IMR-90 (cell line): ENCODE measurements at regions not wholly inside any gene's neighbourhood (a gene's known extent, or its start where the extent isn't known, plus 50 kb on each side); places are given as distances from the start of the nearest gene placed in this dataset.

Source experiments
- ATAC-seq: fragments of 200-7000 bp; cut with Tn5 transposase; 2 replicates; pipeline ENCODE4 v1.9.1; 2020; ENCODE audit warnings: low read depth, mild to moderate bottlenecking, moderate library complexity
- BruUV-seq: library from RNA; stranded (reverse); fragments of 400-500 nt; replicated peaks from 2 replicates; lab custom pipeline; 2021; lab: Mats Ljungman, UMichigan
- CTCF ChIA-PET: fragments of 300-600 bp; formaldehyde crosslinking; extraction: SDS; loops from one replicate; lab custom pipeline; 2021; ENCODE audit warnings: antibody characterized with exemption; lab: Yijun Ruan, JAX
- POLR2A ChIA-PET: fragments of 300-600 bp; sonication (Branson Sonifier 250); formaldehyde crosslinking; loops from one replicate; lab custom pipeline; 2022; ENCODE audit warnings: antibody characterized with exemption; ENCODE audit not compliant: unreplicated experiment; lab: Charles Lee
- DNase-seq: peaks from one replicate; pipeline ENCODE4 v3.0.0; 2013
- H2AFZ ChIP-seq: replicated peaks from 2 replicates; pipeline ENCODE3; 2013; ENCODE audit warnings: low read length, mild to moderate bottlenecking; ENCODE audit not compliant: poor library complexity
- H2AK5ac ChIP-seq: 2 replicates; pipeline ENCODE4 v1.6.1; 2013; ENCODE audit warnings: low read depth, low read length, inconsistent platforms
- H2AK9ac ChIP-seq: replicated peaks from 2 replicates; pipeline ENCODE3; 2013; ENCODE audit warnings: mild to moderate bottlenecking, low read depth, low read length, moderate library complexity; ENCODE audit not compliant: poor library complexity
- H2BK120ac ChIP-seq: 2 replicates; pipeline ENCODE4 v1.6.1; 2013; ENCODE audit warnings: low read depth, low read length, inconsistent platforms
- H2BK15ac ChIP-seq: 3 replicates; pipeline ENCODE4 v1.6.1; 2013; ENCODE audit warnings: low read depth, low read length, inconsistent platforms
- H2BK20ac ChIP-seq: 2 replicates; pipeline ENCODE4 v1.6.1; 2013; ENCODE audit warnings: low read depth, mild to moderate bottlenecking, inconsistent platforms, low read length, moderate library complexity
- H2BK5ac ChIP-seq: 2 replicates; pipeline ENCODE4 v1.6.1; 2013; ENCODE audit warnings: mild to moderate bottlenecking, low read depth, low read length, inconsistent platforms; ENCODE audit not compliant: poor library complexity, severe bottlenecking
- H3K14ac ChIP-seq: replicated peaks from 2 replicates; pipeline ENCODE4 v1.6.1; 2013; ENCODE audit warnings: low read depth, low read length, inconsistent platforms
- H3K18ac ChIP-seq: 2 replicates; pipeline ENCODE4 v1.6.1; 2013; ENCODE audit warnings: low read depth, low read length, control low read depth
- H3K23ac ChIP-seq: 2 replicates; pipeline ENCODE4 v1.6.1; 2013; ENCODE audit warnings: low read depth, low read length, inconsistent platforms
- H3K27ac ChIP-seq: 2 replicates; pipeline ENCODE4 v1.5.1; 2013; ENCODE audit warnings: mild to moderate bottlenecking, control low read depth, low read length; ENCODE audit not compliant: insufficient read depth
- H3K27me3 ChIP-seq: 2 replicates; pipeline ENCODE4 v1.6.1; 2013; ENCODE audit warnings: low read length; ENCODE audit not compliant: control insufficient read depth, insufficient read depth
- H3K36me3 ChIP-seq: 2 replicates; pipeline ENCODE4 v1.6.1; 2013; ENCODE audit warnings: low read length, mixed read lengths; ENCODE audit not compliant: control insufficient read depth, insufficient read depth
- H3K4ac ChIP-seq: 2 replicates; pipeline ENCODE4 v1.6.1; 2013; ENCODE audit warnings: low read depth, low read length, inconsistent platforms
- H3K4me1 ChIP-seq: 2 replicates; pipeline ENCODE4 v1.6.1; 2013; ENCODE audit warnings: low read length, mixed read lengths; ENCODE audit not compliant: control insufficient read depth, insufficient read depth
- H3K4me2 ChIP-seq: 2 replicates; pipeline ENCODE4 v1.6.1; 2013; ENCODE audit warnings: low read depth, mild to moderate bottlenecking, control low read depth, low read length, moderate library complexity
- H3K4me3 ChIP-seq: 2 replicates; pipeline ENCODE4 v1.5.1; 2013; ENCODE audit warnings: low read depth, mild to moderate bottlenecking, control low read depth, low read length, moderate library complexity; ENCODE audit not compliant: insufficient read depth
- H3K56ac ChIP-seq: 2 replicates; pipeline ENCODE4 v1.6.1; 2013; ENCODE audit warnings: low read length, inconsistent platforms; ENCODE audit not compliant: insufficient read depth; ENCODE audit errors: extremely low read depth
- H3K79me1 ChIP-seq, 2 experiments: 2 replicates each; pipeline ENCODE4 v1.6.1; 2013; ENCODE audit warnings: low read length in 2 of 2, inconsistent platforms in 1 of 2, low read depth in 1 of 2
- H3K9ac ChIP-seq: 2 replicates; pipeline ENCODE4 v1.6.1; 2013; ENCODE audit warnings: low read depth, low read length, control low read depth
- H3K9me1 ChIP-seq: 2 replicates; pipeline ENCODE4 v1.6.1; 2013; ENCODE audit warnings: low read length, inconsistent platforms; ENCODE audit not compliant: insufficient read depth
- H3K9me3 ChIP-seq: 2 replicates; pipeline ENCODE4 v1.6.1; 2013; ENCODE audit warnings: low read length; ENCODE audit not compliant: control insufficient read depth, insufficient read depth
- H4K20me1 ChIP-seq: 2 replicates; pipeline ENCODE4 v1.6.1; 2013; ENCODE audit warnings: low read length, inconsistent platforms; ENCODE audit not compliant: insufficient read depth
- H4K5ac ChIP-seq: 2 replicates; pipeline ENCODE4 v1.6.1; 2013; ENCODE audit warnings: mild to moderate bottlenecking, low read depth, low read length, control low read depth
- H4K8ac ChIP-seq, 2 experiments: 2 replicates each; pipeline ENCODE4 v1.6.1; 2013; ENCODE audit warnings: low read depth in 2 of 2, low read length in 2 of 2, control low read depth in 1 of 2, inconsistent platforms in 1 of 2
- H4K91ac ChIP-seq: 2 replicates; pipeline ENCODE4 v1.6.1; 2013; ENCODE audit warnings: low read depth, low read length, inconsistent platforms; ENCODE audit not compliant: insufficient read depth
- BHLHE40 ChIP-seq: fragments of 150-350 bp; IDR thresholded peaks from 2 replicates; pipeline ENCODE4 v1.6.1; 2016; ENCODE audit warnings: mild to moderate bottlenecking, low read depth, low read length
- CEBPB ChIP-seq: IDR thresholded peaks from 2 replicates; pipeline ENCODE4 v1.6.1; 2012; ENCODE audit warnings: low read depth, low read length, improper control_type of control experiment
- CHD1 ChIP-seq: IDR thresholded peaks from 2 replicates; pipeline ENCODE4 v1.6.1; 2012; ENCODE audit warnings: low read depth, low read length, improper control_type of control experiment
- FOS ChIP-seq: fragments of 150-350 bp; IDR thresholded peaks from 2 replicates; pipeline ENCODE4 v1.6.1; 2016; ENCODE audit warnings: low read depth, low read length
- MAFK ChIP-seq: IDR thresholded peaks from 2 replicates; pipeline ENCODE4 v1.6.1; 2012; ENCODE audit warnings: low read depth, low read length, improper control_type of control experiment
- MAZ ChIP-seq: IDR thresholded peaks from 2 replicates; pipeline ENCODE4 v1.6.1; 2012; ENCODE audit warnings: low read depth, mild to moderate bottlenecking, low read length, improper control_type of control experiment, moderate library complexity, borderline replicate concordance
- MXI1 ChIP-seq: IDR thresholded peaks from 2 replicates; pipeline ENCODE4 v1.6.1; 2012; ENCODE audit warnings: low read depth, mild to moderate bottlenecking, low read length, moderate library complexity, borderline replicate concordance
- NFE2L2 ChIP-seq: fragments of 150-350 bp; IDR thresholded peaks from 2 replicates; pipeline ENCODE4 v1.6.1; 2016; ENCODE audit warnings: low read depth, mild to moderate bottlenecking, low read length
- POLR2A ChIP-seq: IDR thresholded peaks from 2 replicates; pipeline ENCODE4 v1.6.1; 2012; ENCODE audit warnings: mild to moderate bottlenecking, low read depth, low read length
- RAD21 ChIP-seq: IDR thresholded peaks from 2 replicates; pipeline ENCODE4 v1.6.1; 2012; ENCODE audit warnings: low read length, improper control_type of control experiment
- RCOR1 ChIP-seq: IDR thresholded peaks from 2 replicates; pipeline ENCODE4 v1.6.1; 2012; ENCODE audit warnings: mild to moderate bottlenecking, low read length, improper control_type of control experiment; ENCODE audit not compliant: insufficient replicate concordance
- RFX5 ChIP-seq: IDR thresholded peaks from 2 replicates; pipeline ENCODE4 v1.8.0; 2012; ENCODE audit warnings: low read depth, mild to moderate bottlenecking, low read length, moderate library complexity
- SMC3 ChIP-seq: fragments of 150-350 bp; IDR thresholded peaks from 2 replicates; pipeline ENCODE4 v1.6.1; 2016; ENCODE audit warnings: low read depth, mild to moderate bottlenecking, antibody characterized with exemption, low read length, moderate library complexity
- WGBS, 2 experiments: methylation state at CpG; one replicate each; pipeline versions ENCODE4 v1.1.5 to v1.1.7; 2013; ENCODE audit warnings: missing lambda C conversion rate in 2 of 2; ENCODE audit not compliant: insufficient read length in 1 of 2; ENCODE audit errors: extremely low coverage in 2 of 2; 5-methylcytosine and 5-hydroxymethylcytosine counted together
- dilution Hi-C: fragments of 300-500 bp; cut with HindIII; formaldehyde crosslinking; loops from one replicate; pipeline ENCODE4 v1.14.3; 2018; ENCODE audit warnings: low sequenced_read_pairs; ENCODE audit not compliant: unreplicated experiment
- in situ Hi-C: fragments of 300-500 bp; cut with MboI; formaldehyde crosslinking; loops from 3 replicates; pipeline ENCODE4 v1.14.3; 2019; ENCODE audit warnings: low sequenced_read_pairs, inconsistent platforms, mixed read lengths
- intact Hi-C: fragments of 100-400 bp; cut with micrococcal nuclease; formaldehyde crosslinking; loops from 2 replicates; pipeline ENCODE4 v1.10.0; 2022
- TF ChIP-seq, protein P1 (sequence below): fragments of 150-350 bp; IDR thresholded peaks from 2 replicates; pipeline ENCODE4 v1.6.1; 2016; ENCODE audit warnings: low read depth, mild to moderate bottlenecking, low read length, moderate library complexity, borderline replicate concordance
- TF ChIP-seq, protein P2 (sequence below): conservative IDR thresholded peaks from 2 replicates; pipeline ENCODE4 v1.5.1; 2012; ENCODE audit warnings: mild to moderate bottlenecking, low read depth, low read length, improper control_type of control experiment
- TF ChIP-seq, protein P3 (sequence below): fragments of 150-350 bp; IDR thresholded peaks from 2 replicates; pipeline ENCODE4 v1.6.1; 2017; ENCODE audit warnings: mild to moderate bottlenecking, antibody characterized with exemption, low read length, low read depth

DNA sequence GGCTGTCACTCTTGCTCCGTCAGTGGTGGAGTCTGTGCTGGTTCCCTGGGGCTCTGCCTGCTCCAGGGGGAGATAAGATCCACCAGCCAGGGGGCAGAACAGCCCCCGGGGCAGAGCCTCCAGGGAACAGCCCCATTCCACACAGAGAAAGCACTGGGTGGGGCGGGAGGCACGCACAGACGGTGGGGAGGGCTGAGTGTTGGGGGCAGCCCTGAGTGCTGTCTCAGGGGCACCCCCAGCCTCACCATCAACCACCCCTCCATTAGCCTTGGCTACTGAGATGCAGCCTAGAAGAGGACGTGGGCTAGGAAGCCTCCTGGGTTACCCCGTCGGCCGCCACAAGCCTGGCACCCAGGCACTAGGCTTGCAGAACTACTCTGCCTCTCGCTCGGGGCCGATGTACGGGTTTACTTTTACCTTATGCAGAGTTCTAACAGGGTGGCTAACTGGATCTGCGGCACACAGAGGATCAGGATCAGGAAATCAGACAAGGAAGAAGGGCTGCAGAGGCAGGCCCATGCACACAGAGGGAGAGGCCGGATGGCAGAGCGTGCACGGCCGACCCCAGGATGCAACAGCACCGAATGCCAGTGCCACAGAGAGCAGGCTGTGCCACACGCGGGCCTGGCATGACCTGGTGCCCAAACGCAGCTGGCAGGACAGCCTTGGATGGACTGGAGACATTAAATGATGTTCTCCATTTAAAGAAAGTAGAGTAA lies 140.5 kb downstream of the CTTN start:
- Histone ChIP-seq H4K5ac (no peak overlapping the region), H3K14ac (no peak overlapping the region), H2AK5ac (no peak overlapping the region), H3K27me3 (no peaks in the 10 kb centered on the region), H4K20me1 (no peaks in the 10 kb centered on the region; the same call in 1 of the 2 replicates), H2AK9ac (no peak overlapping the region), H4K91ac (no peak overlapping the region), H3K4me1 (no peaks in the 10 kb centered on the region), H3K4me3 (no peak overlapping the region), H3K36me3 (no peaks in the 10 kb centered on the region), H3K79me1 (no peaks in the 10 kb centered on the region), H3K4me2 (no peak overlapping the region), H3K23ac (no peak overlapping the region), H4K8ac (no peak overlapping the region), H3K27ac (no peak overlapping the region), H3K56ac (no peak overlapping the region), H3K9me1 (no peaks in the 10 kb centered on the region), H2BK5ac (no peak overlapping the region), H2AFZ (no peak overlapping the region), H3K18ac (no peak overlapping the region), H3K9ac (no peak overlapping the region), H2BK15ac (no peak overlapping the region), H2BK120ac (no peak overlapping the region), H2BK20ac (no peak overlapping the region), H3K9me3 (peaks cover 9% of the 10 kb centered on the region), H3K4ac (no peak overlapping the region)
- WGBS, 2 experiments: 91% methylated on average over 4 of the region's 22 CpGs; no CpG with 5 or more reads in 1 of the 2 experiments
- ATAC-seq (no peak), DNase-seq (no peak)
- dilution Hi-C loops: no loop called here
- intact Hi-C loops: no loop called here
- TF ChIP-seq, protein P1, sequence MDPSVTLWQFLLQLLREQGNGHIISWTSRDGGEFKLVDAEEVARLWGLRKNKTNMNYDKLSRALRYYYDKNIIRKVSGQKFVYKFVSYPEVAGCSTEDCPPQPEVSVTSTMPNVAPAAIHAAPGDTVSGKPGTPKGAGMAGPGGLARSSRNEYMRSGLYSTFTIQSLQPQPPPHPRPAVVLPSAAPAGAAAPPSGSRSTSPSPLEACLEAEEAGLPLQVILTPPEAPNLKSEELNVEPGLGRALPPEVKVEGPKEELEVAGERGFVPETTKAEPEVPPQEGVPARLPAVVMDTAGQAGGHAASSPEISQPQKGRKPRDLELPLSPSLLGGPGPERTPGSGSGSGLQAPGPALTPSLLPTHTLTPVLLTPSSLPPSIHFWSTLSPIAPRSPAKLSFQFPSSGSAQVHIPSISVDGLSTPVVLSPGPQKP: no peak
- TF ChIP-seq MAZ: no peak
- TF ChIP-seq RAD21: no peak
- TF ChIP-seq, protein P2, sequence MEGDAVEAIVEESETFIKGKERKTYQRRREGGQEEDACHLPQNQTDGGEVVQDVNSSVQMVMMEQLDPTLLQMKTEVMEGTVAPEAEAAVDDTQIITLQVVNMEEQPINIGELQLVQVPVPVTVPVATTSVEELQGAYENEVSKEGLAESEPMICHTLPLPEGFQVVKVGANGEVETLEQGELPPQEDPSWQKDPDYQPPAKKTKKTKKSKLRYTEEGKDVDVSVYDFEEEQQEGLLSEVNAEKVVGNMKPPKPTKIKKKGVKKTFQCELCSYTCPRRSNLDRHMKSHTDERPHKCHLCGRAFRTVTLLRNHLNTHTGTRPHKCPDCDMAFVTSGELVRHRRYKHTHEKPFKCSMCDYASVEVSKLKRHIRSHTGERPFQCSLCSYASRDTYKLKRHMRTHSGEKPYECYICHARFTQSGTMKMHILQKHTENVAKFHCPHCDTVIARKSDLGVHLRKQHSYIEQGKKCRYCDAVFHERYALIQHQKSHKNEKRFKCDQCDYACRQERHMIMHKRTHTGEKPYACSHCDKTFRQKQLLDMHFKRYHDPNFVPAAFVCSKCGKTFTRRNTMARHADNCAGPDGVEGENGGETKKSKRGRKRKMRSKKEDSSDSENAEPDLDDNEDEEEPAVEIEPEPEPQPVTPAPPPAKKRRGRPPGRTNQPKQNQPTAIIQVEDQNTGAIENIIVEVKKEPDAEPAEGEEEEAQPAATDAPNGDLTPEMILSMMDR: no peak
- TF ChIP-seq MXI1: no peak
- no peak for TF ChIP-seq POLR2A
- TF ChIP-seq CEBPB: no peak
- TF ChIP-seq RCOR1: no peak
- TF ChIP-seq MAFK: no peak
- no peak for TF ChIP-seq BHLHE40
- TF ChIP-seq, protein P3, sequence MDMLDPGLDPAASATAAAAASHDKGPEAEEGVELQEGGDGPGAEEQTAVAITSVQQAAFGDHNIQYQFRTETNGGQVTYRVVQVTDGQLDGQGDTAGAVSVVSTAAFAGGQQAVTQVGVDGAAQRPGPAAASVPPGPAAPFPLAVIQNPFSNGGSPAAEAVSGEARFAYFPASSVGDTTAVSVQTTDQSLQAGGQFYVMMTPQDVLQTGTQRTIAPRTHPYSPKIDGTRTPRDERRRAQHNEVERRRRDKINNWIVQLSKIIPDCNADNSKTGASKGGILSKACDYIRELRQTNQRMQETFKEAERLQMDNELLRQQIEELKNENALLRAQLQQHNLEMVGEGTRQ: no peak
- TF ChIP-seq RFX5: no peak
- TF ChIP-seq FOS: no peak
- no peak for TF ChIP-seq NFE2L2
- TF ChIP-seq CHD1: no peak
- no peak for TF ChIP-seq SMC3
- in situ Hi-C loops: no loop called here
- ChIA-PET CTCF (no interaction called here), POLR2A (no interaction called here)
- no TSS peak for BruUV-seq
